PC-9 (cell line): ENCODE measurements at regions not wholly inside any gene's neighbourhood (a gene's known extent, or its start where the extent isn't known, plus 50 kb on each side); places are given as distances from the start of the nearest gene placed in this dataset.

Experiments used
- EZH2 ChIP-seq: fragments of 200-600 bp; sonication (generic); IDR thresholded peaks from 2 replicates; pipeline ENCODE4 v1.8.0; 2017; ENCODE audit warnings: antibody characterized with exemption, low read depth
- TF ChIP-seq, protein P1 (sequence below): fragments of 200-600 bp; sonication (generic); conservative IDR thresholded peaks from 2 replicates; pipeline ENCODE4 v1.6.1; 2017; ENCODE audit warnings: mixed run types, antibody characterized with exemption, mild to moderate bottlenecking, moderate library complexity

DNA sequence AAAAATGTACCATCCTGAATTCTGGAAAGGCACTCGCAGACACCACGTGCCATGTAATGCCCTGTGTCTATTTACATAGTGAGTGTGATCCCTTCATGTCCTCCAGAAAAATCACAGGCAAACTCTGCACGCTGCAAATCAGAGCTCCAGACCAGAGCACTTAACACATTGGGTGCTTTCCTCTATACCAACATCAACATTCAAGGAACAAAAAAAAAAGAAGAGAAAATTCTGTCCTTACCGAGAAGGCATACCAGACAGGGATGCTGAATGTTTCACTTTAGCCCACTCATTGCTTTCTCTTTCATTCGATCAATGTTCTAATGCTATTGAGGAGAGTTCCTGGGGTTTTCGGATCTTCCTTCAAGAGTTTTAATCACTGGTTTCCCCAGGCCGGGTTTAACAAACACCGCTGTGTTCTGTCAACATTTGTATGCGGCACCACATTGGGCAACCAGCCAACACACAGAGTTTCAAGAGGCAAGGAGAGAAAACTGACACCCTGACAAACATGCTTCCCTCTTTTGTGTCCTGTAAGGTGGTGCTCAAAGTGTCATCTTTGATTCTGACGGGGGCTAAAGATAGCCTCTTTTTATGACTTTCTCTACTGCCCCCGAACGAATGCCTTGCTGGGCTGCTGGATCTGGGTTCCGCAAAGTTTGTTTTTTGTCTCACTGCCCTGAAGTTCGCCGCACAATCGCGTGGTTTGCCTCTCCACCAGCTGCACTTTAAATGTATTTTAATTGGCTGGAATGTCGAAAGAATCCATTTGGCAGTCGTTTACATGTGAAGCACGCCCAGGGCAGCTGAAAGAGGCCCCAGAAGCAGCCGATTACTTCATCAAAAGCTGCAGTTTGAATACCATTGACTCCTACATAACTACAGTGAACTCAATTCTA, 106.4 kb upstream of the NCKAP5 start:
- TF ChIP-seq, protein P1, sequence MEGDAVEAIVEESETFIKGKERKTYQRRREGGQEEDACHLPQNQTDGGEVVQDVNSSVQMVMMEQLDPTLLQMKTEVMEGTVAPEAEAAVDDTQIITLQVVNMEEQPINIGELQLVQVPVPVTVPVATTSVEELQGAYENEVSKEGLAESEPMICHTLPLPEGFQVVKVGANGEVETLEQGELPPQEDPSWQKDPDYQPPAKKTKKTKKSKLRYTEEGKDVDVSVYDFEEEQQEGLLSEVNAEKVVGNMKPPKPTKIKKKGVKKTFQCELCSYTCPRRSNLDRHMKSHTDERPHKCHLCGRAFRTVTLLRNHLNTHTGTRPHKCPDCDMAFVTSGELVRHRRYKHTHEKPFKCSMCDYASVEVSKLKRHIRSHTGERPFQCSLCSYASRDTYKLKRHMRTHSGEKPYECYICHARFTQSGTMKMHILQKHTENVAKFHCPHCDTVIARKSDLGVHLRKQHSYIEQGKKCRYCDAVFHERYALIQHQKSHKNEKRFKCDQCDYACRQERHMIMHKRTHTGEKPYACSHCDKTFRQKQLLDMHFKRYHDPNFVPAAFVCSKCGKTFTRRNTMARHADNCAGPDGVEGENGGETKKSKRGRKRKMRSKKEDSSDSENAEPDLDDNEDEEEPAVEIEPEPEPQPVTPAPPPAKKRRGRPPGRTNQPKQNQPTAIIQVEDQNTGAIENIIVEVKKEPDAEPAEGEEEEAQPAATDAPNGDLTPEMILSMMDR: no peak
- TF ChIP-seq EZH2: no peak
